SK-N-SH (cell line): ENCODE measurements at regions not wholly inside any gene's neighbourhood (a gene's known extent, or its start where the extent isn't known, plus 50 kb on each side); places are given as distances from the start of the nearest gene placed in this dataset.

Source experiments
- CTCF ChIA-PET: fragments of 300-600, 350-600 bp; formaldehyde crosslinking; extraction: SDS; loops from one replicate; lab custom pipeline; 2021; lab: Yijun Ruan, JAX
- POLR2A ChIA-PET: fragments of 350-600 bp; sonication (Branson Sonifier 250); formaldehyde crosslinking; extraction: SDS; loops from one replicate; lab custom pipeline; 2020; ENCODE audit warnings: antibody characterized with exemption, inconsistent platforms; lab: Yijun Ruan, JAX
- DNase-seq: peaks from one replicate; pipeline ENCODE4 v3.0.0; 2012
- H2AFZ ChIP-seq: fragments of 200-600 bp; sonication (generic); 2 replicates; pipeline ENCODE4 v1.8.1; 2016; ENCODE audit warnings: antibody characterized with exemption, mild to moderate bottlenecking, low read depth
- H3F3A ChIP-seq: fragments of 200-600 bp; sonication (generic); replicated peaks from 2 replicates; pipeline ENCODE3; 2016; ENCODE audit warnings: antibody characterized with exemption, mild to moderate bottlenecking; ENCODE audit not compliant: insufficient read depth
- H3K27ac ChIP-seq, 2 experiments: fragments of 200-500 bp in 1 of 2; fragments of 200-600 bp in 1 of 2; sonication (Bioruptor generic) in 1 of 2; sonication (generic), shearing (Covaris generic) in 1 of 2; 2 replicates each; pipeline versions ENCODE4 v1.5.1 to v1.6.1; 2014 to 2016; ENCODE audit warnings: low read depth in 2 of 2, inconsistent platforms in 1 of 2, low read length in 1 of 2, mild to moderate bottlenecking in 1 of 2, mixed read lengths in 1 of 2
- H3K27me3 ChIP-seq: fragments of 200-600 bp; sonication (generic), shearing (Covaris generic); 2 replicates; pipeline ENCODE4 v1.6.1; 2016; ENCODE audit warnings: mixed run types; ENCODE audit not compliant: insufficient read depth
- H3K36me3 ChIP-seq, 2 experiments: fragments of 200-500 bp in 1 of 2; fragments of 200-600 bp in 1 of 2; sonication (Bioruptor generic) in 1 of 2; sonication (generic) in 1 of 2; replicated peaks in 1 of 2; 2 replicates each; pipeline versions ENCODE3 to v1.5.1; 2014 to 2016; ENCODE audit warnings: low read length in 1 of 2, mild to moderate bottlenecking in 1 of 2; ENCODE audit not compliant: insufficient read depth in 2 of 2, control insufficient read depth in 1 of 2
- H3K4me1 ChIP-seq, 2 experiments: fragments of 200-500 bp in 1 of 2; fragments of 200-600 bp in 1 of 2; sonication (Bioruptor generic) in 1 of 2; sonication (generic), shearing (Covaris generic) in 1 of 2; 2 replicates each; pipeline versions ENCODE4 v1.5.1 to v1.6.1; 2014 to 2016; ENCODE audit warnings: low read depth in 1 of 2, low read length in 1 of 2, mixed run types in 1 of 2; ENCODE audit not compliant: insufficient read depth in 2 of 2, control insufficient read depth in 1 of 2
- H3K4me2 ChIP-seq: fragments of 200-600 bp; sonication (generic), shearing (Covaris generic); 2 replicates; pipeline ENCODE4 v1.6.1; 2017; ENCODE audit warnings: mixed run types
- H3K4me3 ChIP-seq, 2 experiments: fragments of 200-500 bp in 1 of 2; fragments of 200-600 bp in 1 of 2; sonication (Bioruptor generic) in 1 of 2; sonication (generic), shearing (Covaris generic) in 1 of 2; 2 replicates each; pipeline versions ENCODE4 v1.5.1 to v1.8.1; 2014 to 2016; ENCODE audit warnings: low read depth in 2 of 2, inconsistent platforms in 1 of 2, low read length in 1 of 2, mild to moderate bottlenecking in 1 of 2, mixed read lengths in 1 of 2, moderate library complexity in 1 of 2
- H3K79me2 ChIP-seq: fragments of 200-600 bp; sonication (generic); 2 replicates; pipeline ENCODE4 v1.8.1; 2017; ENCODE audit warnings: mild to moderate bottlenecking; ENCODE audit not compliant: insufficient read depth
- H3K9ac ChIP-seq: fragments of 200-600 bp; sonication (generic); 2 replicates; pipeline ENCODE4 v1.6.1; 2017; ENCODE audit warnings: mixed run types
- H3K9me2 ChIP-seq: fragments of 200-600 bp; sonication (generic); 2 replicates; pipeline ENCODE4 v1.6.1; 2017; ENCODE audit warnings: mixed run types
- H3K9me3 ChIP-seq: fragments of 200-600 bp; sonication (generic); 2 replicates; pipeline ENCODE4 v1.6.1; 2017; ENCODE audit warnings: mixed run types, mild to moderate bottlenecking, moderate library complexity
- H4K20me1 ChIP-seq: fragments of 200-600 bp; sonication (generic); 2 replicates; pipeline ENCODE4 v1.6.1; 2017; ENCODE audit warnings: mild to moderate bottlenecking, mixed run types; ENCODE audit not compliant: insufficient read depth
- CHD2 ChIP-seq: fragments of 150-350 bp; IDR thresholded peaks from 2 replicates; pipeline ENCODE4 v1.6.1; 2018; ENCODE audit warnings: low read length; ENCODE audit not compliant: partially characterized antibody
- ELF1 ChIP-seq: IDR thresholded peaks from 2 replicates; pipeline ENCODE4 v1.4.0; 2012
- EZH2phosphoT487 ChIP-seq: fragments of 200-600 bp; sonication (generic); IDR thresholded peaks from 2 replicates; pipeline ENCODE4 v1.6.1; 2017; ENCODE audit warnings: low read depth, mixed run types, mild to moderate bottlenecking, antibody characterized with exemption, moderate library complexity, borderline replicate concordance
- FOSL2 ChIP-seq: IDR thresholded peaks from 2 replicates; pipeline ENCODE4 v1.4.0; 2012; ENCODE audit warnings: low read depth, mild to moderate bottlenecking, moderate library complexity, borderline replicate concordance
- FOXJ3 ChIP-seq: sonication (generic); formaldehyde crosslinking; IDR thresholded peaks from 2 replicates; pipeline ENCODE4 v1.5.1; 2020; ENCODE audit warnings: mild to moderate bottlenecking, missing genetic modification reagents
- FOXM1 ChIP-seq: IDR thresholded peaks from 2 replicates; pipeline ENCODE4 v1.4.0; 2012; ENCODE audit warnings: low read depth, mild to moderate bottlenecking
- GABPA ChIP-seq: IDR thresholded peaks from 2 replicates; pipeline ENCODE4 v1.4.0; 2012; ENCODE audit warnings: low read depth, mild to moderate bottlenecking
- GATA2 ChIP-seq: sonication (generic); formaldehyde crosslinking; IDR thresholded peaks from 2 replicates; pipeline ENCODE4 v1.5.0; 2020; ENCODE audit warnings: mild to moderate bottlenecking, missing genetic modification reagents
- MEF2A ChIP-seq: IDR thresholded peaks from 2 replicates; pipeline ENCODE4 v1.4.0; 2012; ENCODE audit warnings: low read depth, borderline replicate concordance
- NFIC ChIP-seq: IDR thresholded peaks from 2 replicates; pipeline ENCODE4 v1.4.0; 2012; ENCODE audit warnings: borderline replicate concordance
- RFX5 ChIP-seq: IDR thresholded peaks from 2 replicates; pipeline ENCODE4 v1.6.1; 2012; ENCODE audit warnings: mild to moderate bottlenecking, improper control_type of control experiment, low read length
- RXRA ChIP-seq: IDR thresholded peaks from 2 replicates; pipeline ENCODE4 v1.4.0; 2012; ENCODE audit warnings: low read depth, mild to moderate bottlenecking, borderline replicate concordance
- SMC3 ChIP-seq: IDR thresholded peaks from 2 replicates; pipeline ENCODE4 v1.6.1; 2012; ENCODE audit warnings: low read depth, low read length, improper control_type of control experiment
- TAF1 ChIP-seq: IDR thresholded peaks from 2 replicates; pipeline ENCODE4 v1.6.1; 2012; ENCODE audit warnings: low read depth, mild to moderate bottlenecking, low read length, moderate library complexity, borderline replicate concordance
- YY1 ChIP-seq: IDR thresholded peaks from 2 replicates; pipeline ENCODE4 v1.4.0; 2012; ENCODE audit warnings: low read depth, mild to moderate bottlenecking
- WGBS: methylation state at CpG from one replicate; pipeline ENCODE4 v1.1.6; 2017; ENCODE audit warnings: low lambda C conversion rate; 5-methylcytosine and 5-hydroxymethylcytosine counted together
- TF ChIP-seq, protein P1 (sequence below): fragments of 200-600 bp; sonication (generic); IDR thresholded peaks from 2 replicates; pipeline ENCODE4 v1.6.1; 2017; ENCODE audit warnings: antibody characterized with exemption, mild to moderate bottlenecking, moderate library complexity
- TF ChIP-seq, protein P2 (sequence below): fragments of 150-350 bp; IDR thresholded peaks from 2 replicates; pipeline ENCODE4 v1.6.1; 2016; ENCODE audit warnings: mild to moderate bottlenecking, low read depth, low read length
- TF ChIP-seq, protein P3 (sequence below): IDR thresholded peaks from 2 replicates; pipeline ENCODE4; 2012
- TF ChIP-seq, protein P4 (sequence below): IDR thresholded peaks from 2 replicates; pipeline ENCODE4 v1.4.0; 2012; ENCODE audit warnings: low read depth, borderline replicate concordance

DNA sequence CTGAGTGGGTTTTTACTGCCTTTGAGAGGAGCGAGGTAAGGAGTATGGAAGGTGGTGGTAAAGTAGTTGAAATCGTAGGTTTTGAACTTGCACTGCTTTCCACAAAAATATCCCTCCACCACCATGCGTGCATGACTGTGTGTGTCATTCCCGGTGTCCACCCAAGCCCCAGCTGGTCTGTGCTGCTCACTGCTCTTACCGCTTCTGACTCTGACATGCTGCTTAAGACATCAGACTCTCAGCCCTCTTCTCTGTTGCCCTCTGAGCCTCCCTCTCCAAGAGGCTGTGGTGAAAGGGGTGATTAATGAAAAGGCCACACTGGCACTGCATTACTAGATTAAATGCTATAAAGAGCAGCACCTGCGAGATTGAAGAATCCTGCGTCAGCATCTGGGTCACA, 128.7 kb downstream of the SPATA19 start:
- Histone ChIP-seq H3F3A (no peaks in the 10 kb centered on the region), H3K79me2 (no peaks in the 10 kb centered on the region), H3K27ac (no peak overlapping the region), H4K20me1 (no peaks in the 10 kb centered on the region), H3K4me3 (no peak overlapping the region), H3K27me3 (no peaks in the 10 kb centered on the region), H3K9me3 (no peaks in the 10 kb centered on the region), H3K4me2 (no peak overlapping the region), H3K9me2 (no peaks in the 10 kb centered on the region), H3K9ac (no peak overlapping the region), H2AFZ (no peak overlapping the region), H3K4me1 (no peaks in the 10 kb centered on the region), H3K36me3 (no peaks in the 10 kb centered on the region)
- WGBS, result 49% methylated on average over 7 of the region's 7 CpGs
- no peak for DNase-seq
- TF ChIP-seq RXRA, result no peak
- no peak for TF ChIP-seq EZH2phosphoT487
- TF ChIP-seq RFX5, result no peak
- no peak for TF ChIP-seq YY1
- TF ChIP-seq GATA2 (CRISPR knock-in tag), result no peak
- TF ChIP-seq, protein P1, sequence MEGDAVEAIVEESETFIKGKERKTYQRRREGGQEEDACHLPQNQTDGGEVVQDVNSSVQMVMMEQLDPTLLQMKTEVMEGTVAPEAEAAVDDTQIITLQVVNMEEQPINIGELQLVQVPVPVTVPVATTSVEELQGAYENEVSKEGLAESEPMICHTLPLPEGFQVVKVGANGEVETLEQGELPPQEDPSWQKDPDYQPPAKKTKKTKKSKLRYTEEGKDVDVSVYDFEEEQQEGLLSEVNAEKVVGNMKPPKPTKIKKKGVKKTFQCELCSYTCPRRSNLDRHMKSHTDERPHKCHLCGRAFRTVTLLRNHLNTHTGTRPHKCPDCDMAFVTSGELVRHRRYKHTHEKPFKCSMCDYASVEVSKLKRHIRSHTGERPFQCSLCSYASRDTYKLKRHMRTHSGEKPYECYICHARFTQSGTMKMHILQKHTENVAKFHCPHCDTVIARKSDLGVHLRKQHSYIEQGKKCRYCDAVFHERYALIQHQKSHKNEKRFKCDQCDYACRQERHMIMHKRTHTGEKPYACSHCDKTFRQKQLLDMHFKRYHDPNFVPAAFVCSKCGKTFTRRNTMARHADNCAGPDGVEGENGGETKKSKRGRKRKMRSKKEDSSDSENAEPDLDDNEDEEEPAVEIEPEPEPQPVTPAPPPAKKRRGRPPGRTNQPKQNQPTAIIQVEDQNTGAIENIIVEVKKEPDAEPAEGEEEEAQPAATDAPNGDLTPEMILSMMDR, result no peak
- TF ChIP-seq, protein P2, sequence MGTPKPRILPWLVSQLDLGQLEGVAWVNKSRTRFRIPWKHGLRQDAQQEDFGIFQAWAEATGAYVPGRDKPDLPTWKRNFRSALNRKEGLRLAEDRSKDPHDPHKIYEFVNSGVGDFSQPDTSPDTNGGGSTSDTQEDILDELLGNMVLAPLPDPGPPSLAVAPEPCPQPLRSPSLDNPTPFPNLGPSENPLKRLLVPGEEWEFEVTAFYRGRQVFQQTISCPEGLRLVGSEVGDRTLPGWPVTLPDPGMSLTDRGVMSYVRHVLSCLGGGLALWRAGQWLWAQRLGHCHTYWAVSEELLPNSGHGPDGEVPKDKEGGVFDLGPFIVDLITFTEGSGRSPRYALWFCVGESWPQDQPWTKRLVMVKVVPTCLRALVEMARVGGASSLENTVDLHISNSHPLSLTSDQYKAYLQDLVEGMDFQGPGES, result no peak
- no peak for TF ChIP-seq SMC3
- no peak for TF ChIP-seq CHD2
- TF ChIP-seq, protein P3, sequence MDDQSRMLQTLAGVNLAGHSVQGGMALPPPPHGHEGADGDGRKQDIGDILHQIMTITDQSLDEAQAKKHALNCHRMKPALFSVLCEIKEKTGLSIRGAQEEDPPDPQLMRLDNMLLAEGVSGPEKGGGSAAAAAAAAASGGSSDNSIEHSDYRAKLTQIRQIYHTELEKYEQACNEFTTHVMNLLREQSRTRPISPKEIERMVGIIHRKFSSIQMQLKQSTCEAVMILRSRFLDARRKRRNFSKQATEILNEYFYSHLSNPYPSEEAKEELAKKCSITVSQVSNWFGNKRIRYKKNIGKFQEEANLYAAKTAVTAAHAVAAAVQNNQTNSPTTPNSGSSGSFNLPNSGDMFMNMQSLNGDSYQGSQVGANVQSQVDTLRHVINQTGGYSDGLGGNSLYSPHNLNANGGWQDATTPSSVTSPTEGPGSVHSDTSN, result no peak
- TF ChIP-seq MEF2A, result no peak
- no peak for TF ChIP-seq ELF1
- TF ChIP-seq GABPA, result no peak
- no peak for TF ChIP-seq FOSL2
- TF ChIP-seq FOXM1, result no peak
- TF ChIP-seq, protein P4, sequence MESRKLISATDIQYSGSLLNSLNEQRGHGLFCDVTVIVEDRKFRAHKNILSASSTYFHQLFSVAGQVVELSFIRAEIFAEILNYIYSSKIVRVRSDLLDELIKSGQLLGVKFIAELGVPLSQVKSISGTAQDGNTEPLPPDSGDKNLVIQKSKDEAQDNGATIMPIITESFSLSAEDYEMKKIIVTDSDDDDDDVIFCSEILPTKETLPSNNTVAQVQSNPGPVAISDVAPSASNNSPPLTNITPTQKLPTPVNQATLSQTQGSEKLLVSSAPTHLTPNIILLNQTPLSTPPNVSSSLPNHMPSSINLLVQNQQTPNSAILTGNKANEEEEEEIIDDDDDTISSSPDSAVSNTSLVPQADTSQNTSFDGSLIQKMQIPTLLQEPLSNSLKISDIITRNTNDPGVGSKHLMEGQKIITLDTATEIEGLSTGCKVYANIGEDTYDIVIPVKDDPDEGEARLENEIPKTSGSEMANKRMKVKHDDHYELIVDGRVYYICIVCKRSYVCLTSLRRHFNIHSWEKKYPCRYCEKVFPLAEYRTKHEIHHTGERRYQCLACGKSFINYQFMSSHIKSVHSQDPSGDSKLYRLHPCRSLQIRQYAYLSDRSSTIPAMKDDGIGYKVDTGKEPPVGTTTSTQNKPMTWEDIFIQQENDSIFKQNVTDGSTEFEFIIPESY, result no peak
- TF ChIP-seq NFIC, result no peak
- TF ChIP-seq TAF1, result no peak
- no peak for TF ChIP-seq FOXJ3
- ChIA-PET POLR2A (no interaction called here), CTCF (no interaction called here)
